Amniotic epithelial cell (primary cell): ENCODE measurements at regions not wholly inside any gene's neighbourhood (a gene's known extent, or its start where the extent isn't known, plus 50 kb on each side); places are given as distances from the start of the nearest gene placed in this dataset.
"Not testable (repeated sequence)": the region's sequence is repeated elsewhere in the genome, so short reads cannot be mapped to it uniquely, and the experiment has no call there.

Experiments used
- DNase-seq: peaks from one replicate; pipeline ENCODE4 v3.0.0-alpha.2; 2010; ENCODE audit warnings: low read depth

DNA sequence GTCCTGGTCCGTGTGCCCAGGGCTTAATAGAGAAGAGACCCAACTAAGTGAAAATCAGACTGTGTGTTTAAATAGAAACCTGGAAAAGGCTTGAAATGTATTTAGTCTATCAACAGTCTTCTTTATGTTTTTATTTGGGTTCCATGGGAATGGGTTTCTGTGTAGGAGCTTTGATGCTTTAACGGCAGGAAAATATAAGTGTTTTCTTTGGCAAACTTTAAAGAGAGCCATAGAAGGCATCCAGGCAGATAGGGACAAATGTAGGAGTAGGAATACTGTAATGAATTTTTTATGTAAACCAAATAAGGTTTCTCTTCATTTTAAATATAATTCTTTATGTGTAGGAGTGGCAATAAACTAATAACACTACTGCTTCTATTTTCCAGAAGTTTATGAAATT is 989.0 kb downstream of the GATA3 start:
- DNase-seq = no peak

DNA sequence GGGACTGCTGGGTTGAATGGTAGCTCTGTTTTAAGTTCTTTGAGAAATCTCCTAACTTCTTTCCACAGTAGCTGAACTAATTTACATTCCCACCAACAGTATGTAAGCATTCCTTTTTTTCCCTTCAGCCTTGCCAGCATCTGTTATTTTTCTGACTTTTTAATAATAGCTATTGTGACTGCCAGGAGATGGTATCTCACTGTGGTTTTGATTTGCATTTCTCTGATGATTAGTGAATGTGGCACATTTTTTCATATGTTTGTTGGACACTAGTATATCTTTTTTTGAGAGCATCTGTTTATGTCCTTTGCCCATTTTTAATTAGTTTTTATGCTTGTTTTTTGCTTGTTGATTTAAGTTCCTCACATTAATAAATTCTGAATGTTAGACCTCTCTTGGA is 990.8 kb downstream of the GATA3 start:
- peak; percentile 3 for DNase-seq

GRCh38 chr10:9051328-9051974 is 997.0 kb downstream of the GATA3 start:
- peak; percentile 3 for DNase-seq

- peak; percentile 3 for DNase-seq
These were observed 998.3 kb downstream of the GATA3 start for GRCh38 chr10:9052767-9053166.

GRCh38 chr10:9056521-9056920 is 1002.0 kb downstream of the GATA3 start:
- DNase-seq = no peak

DNA sequence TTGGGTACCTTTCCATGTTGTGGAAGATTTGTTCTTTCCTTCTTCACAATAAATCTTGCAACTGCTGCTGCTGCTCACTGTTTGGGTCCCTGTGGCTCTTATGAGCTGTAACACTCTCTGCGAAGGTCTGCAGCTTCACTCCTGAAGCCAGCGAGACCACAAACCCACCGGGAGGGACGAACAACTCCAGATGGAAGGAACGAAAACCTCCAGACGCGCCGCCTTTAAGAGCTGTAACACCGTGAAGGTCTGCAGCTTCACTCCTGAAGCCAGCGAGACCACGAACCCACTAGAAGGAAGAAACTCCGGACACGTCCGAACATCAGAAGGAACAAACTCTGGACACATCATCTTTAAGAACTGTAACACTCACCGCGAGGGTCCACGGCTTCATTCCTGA is 1002.8 kb downstream of the GATA3 start:
- DNase-seq = not testable (repeated sequence)

GRCh38 chr10:9060314-9060713 is 1005.8 kb downstream of the GATA3 start:
- DNase-seq = no peak

DNA sequence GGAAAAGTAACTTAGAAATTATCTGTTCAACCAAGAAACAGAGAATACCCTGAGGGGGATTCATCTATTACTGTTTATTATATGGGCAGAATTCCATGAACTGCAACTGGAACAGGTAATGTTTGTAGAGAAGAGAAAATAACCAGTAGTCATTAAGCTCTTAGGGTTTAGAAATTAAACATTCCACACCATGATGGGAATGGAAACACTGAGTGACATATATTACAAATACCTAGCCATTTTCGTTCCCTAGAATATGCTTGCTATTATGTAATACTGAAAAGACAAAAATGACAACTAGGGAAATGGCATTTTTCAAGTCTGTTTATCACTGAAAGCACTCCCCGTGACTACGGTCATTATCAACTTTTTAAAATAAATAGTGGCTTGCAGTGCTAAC is 1007.4 kb downstream of the GATA3 start:
- DNase-seq = no peak

GRCh38 chr10:9066152-9066551 is 1011.7 kb downstream of the GATA3 start:
- DNase-seq = no peak

GRCh38 chr10:9068003-9068402 is 1013.5 kb downstream of the GATA3 start:
- no peak for DNase-seq

- DNase-seq = peak; percentile 8
These were observed 1014.6 kb downstream of the GATA3 start for GRCh38 chr10:9069136-9069535.

DNA sequence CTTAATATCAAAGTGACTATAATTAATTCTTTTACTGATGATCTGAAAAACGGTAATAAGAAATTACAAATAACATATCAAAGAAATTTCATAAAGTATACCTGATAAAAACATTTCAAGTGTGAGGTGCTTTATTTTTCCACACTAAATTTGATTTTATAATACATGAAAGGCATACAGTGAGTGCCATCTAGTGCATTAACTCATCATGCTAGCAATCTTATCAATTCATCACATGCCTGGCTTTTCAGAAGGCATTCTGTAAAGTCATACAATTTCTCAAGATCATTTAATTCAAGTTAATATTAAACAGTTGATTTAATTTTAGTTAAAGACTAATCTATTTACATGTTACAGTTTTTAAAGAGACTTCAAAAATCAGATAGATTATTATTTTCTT is 1020.9 kb downstream of the GATA3 start:
- peak; percentile 3 for DNase-seq

GRCh38 chr10:9076066-9076465 is 1021.6 kb downstream of the GATA3 start:
- peak; percentile 40 for DNase-seq

GRCh38 chr10:9081253-9081652 is 1026.8 kb downstream of the GATA3 start:
- no peak for DNase-seq

DNA sequence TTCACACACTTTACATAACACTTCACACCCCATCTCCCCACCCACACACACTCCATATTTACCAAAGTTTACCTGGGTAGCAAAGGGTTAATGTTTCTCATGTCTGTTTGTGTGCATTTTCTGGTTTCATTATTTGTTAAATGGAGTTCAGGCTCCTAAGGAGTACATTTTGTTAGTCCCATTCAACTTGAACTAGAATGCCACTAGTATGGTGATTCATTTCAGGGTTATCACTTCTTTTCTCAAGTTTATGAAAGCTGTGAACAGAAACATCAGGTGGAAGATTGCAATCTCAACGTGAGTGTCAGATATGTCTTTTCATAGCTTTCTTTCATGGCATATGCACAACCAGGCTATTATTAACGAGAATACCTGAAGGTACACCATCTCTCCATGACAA is 1027.5 kb downstream of the GATA3 start:
- DNase-seq = no peak

GRCh38 chr10:9091530-9092093 is 1037.1 kb downstream of the GATA3 start:
- DNase-seq = no peak

DNA sequence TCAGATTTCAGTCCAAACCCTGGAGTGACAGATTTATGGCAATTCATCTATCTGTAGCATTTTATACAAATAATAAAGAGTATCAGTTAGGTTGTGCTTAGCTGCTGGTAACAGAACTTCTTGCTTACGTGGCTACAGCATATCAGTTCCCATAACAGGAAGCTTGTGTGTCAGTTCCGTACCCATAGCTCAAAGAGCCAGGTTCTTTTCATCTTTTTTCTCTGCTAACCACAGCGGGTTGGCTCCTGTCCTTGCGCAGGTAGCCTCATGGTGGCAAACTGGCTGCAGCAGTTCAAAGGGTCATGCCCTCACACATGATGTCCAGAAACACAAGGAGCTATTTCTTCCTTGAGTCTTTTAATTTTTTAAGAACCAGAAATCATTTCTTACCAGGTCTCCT is 1041.8 kb downstream of the GATA3 start:
- DNase-seq = no peak

GRCh38 chr10:9097206-9097990 is 1042.9 kb downstream of the GATA3 start:
- peak; percentile 8 for DNase-seq

- no peak for DNase-seq
These were observed 1043.5 kb downstream of the GATA3 start for GRCh38 chr10:9097991-9098306.

DNA sequence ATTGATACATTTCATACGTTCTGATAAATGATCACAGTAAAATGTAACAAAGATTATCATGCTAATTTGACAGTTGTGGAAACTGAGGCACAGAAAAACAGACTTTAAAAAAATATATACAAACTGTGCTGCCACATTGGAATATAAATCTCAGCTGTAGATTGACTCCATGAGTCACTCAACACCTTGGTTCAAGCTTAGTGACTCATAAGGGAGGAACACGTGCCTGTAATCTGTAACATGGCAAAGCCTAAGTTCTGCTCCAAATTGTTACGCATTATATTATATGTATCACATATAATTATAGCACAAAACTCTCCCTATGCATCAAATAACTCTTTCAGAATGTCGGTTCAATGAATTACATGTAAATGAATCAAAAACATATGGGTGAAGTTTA is 1047.5 kb downstream of the GATA3 start:
- DNase-seq = peak; percentile 1

DNA sequence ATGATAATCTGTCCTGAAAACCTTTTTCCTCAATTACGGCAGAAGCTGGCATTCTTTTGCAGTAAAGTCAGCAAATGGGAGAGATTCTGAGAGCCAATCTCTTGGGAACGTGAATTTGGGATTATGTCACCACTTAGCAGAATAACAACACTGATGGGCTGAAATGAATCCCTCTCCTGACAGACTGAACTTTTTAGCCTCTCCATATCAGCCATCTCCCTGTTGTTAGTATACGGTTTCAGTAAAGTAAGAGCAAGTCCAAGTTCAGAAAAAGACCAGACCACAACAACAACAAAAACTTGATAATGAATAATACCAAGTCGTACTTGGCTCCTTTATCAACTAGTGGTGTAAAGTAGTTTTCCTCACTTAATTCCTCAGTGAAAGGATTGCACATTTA is 1048.8 kb downstream of the GATA3 start:
- peak; percentile 6 for DNase-seq

DNA sequence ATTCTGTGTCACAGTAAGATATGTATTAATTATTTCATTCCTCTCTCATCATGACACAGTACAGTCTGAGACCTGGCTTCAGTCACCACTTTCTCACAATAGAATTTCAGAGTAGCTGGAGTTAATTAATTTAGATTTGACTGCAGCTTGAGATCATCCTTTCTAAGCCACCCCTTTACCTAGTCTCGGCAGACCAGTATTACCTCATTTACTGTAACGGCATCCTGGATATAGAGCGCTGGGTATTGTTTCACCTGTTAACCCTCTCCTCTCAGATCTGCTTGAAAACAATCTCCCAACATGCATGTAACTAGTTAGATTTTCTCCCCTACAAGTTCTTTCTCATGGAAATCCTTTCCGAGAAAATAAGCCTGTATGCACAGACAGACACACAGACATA is 1057.5 kb downstream of the GATA3 start:
- DNase-seq = no peak

DNA sequence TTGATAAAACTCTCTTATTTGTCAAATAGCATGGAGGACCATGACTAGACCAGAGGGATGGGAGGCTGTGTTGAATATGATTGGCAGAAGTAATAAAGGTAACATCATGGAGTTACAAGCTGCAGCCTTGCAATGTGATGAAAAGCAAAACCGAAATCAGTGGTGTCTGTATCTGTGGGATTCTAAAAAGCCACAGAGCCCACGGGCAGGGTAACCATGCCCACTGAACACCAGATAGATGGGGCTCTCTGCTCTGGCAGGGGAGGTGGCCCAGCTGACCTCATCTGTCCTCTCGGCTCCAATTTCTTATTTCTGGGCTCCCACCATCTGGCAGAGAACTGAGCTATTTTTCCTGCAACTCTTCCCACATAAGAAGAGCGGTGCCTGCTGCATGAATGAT is 1072.2 kb downstream of the GATA3 start:
- no peak for DNase-seq

GRCh38 chr10:9137368-9137767 is 1082.9 kb downstream of the GATA3 start:
- no peak for DNase-seq
